PC-3 (cell line): ENCODE measurements at regions not wholly inside any gene's neighbourhood (a gene's known extent, or its start where the extent isn't known, plus 50 kb on each side); places are given as distances from the start of the nearest gene placed in this dataset.

Experiments used
- ATAC-seq: fragments of 200-7000 bp; cut with Tn5 transposase; 2 replicates; pipeline ENCODE4 v1.9.1; 2020; ENCODE audit warnings: mild to moderate bottlenecking, moderate library complexity
- BruUV-seq: library from RNA; stranded (reverse); fragments of 400-500 nt; replicated peaks from 2 replicates; lab custom pipeline; 2021; lab: Mats Ljungman, UMichigan
- CTCF ChIA-PET: fragments of 300-600 bp; sonication (Branson Sonifier 250); formaldehyde crosslinking; loops from one replicate; lab custom pipeline; 2022; ENCODE audit warnings: antibody characterized with exemption; lab: Charles Lee
- POLR2A ChIA-PET: fragments of 300-600 bp; sonication (Branson Sonifier 250); formaldehyde crosslinking; loops from one replicate; lab custom pipeline; 2022; ENCODE audit warnings: antibody characterized with exemption; ENCODE audit not compliant: unreplicated experiment; lab: Charles Lee
- DNase-seq: peaks from one replicate; pipeline ENCODE4 v3.0.0-alpha.2; 2015
- H2AFZ ChIP-seq: fragments of 300-600 bp; sonication (generic); 2 replicates; pipeline ENCODE4 v1.6.0; 2016; ENCODE audit warnings: antibody characterized with exemption, low read length
- H3F3A ChIP-seq: fragments of 300-600 bp; sonication (generic); one replicate; pipeline ENCODE4 v1.6.0; 2017; ENCODE audit warnings: antibody characterized with exemption, low read length, control low read depth, mild to moderate bottlenecking; ENCODE audit not compliant: unreplicated experiment
- H3K27ac ChIP-seq: fragments of 300-600 bp; sonication (generic); 2 replicates; pipeline ENCODE4 v1.5.1; 2016; ENCODE audit warnings: mild to moderate bottlenecking, low read length
- H3K27me3 ChIP-seq: fragments of 300-600 bp; sonication (generic); 2 replicates; pipeline ENCODE4 v1.6.1; 2016; ENCODE audit warnings: low read length, mixed read lengths
- H3K36me3 ChIP-seq: fragments of 300-600 bp; sonication (generic); 2 replicates; pipeline ENCODE4 v1.6.1; 2016; ENCODE audit warnings: low read depth, mixed run types, low read length, mixed read lengths
- H3K4me1 ChIP-seq: fragments of 300-600 bp; sonication (generic); 2 replicates; pipeline ENCODE4 v1.5.1; 2016; ENCODE audit warnings: low read length; ENCODE audit not compliant: insufficient read depth
- H3K4me2 ChIP-seq: fragments of 300-600 bp; sonication (generic); 2 replicates; pipeline ENCODE4 v1.6.0; 2016; ENCODE audit warnings: low read length
- H3K4me3 ChIP-seq: fragments of 300-600 bp; sonication (generic); 2 replicates; pipeline ENCODE4 v1.5.1; 2016; ENCODE audit warnings: mild to moderate bottlenecking, low read length, mixed read lengths
- H3K79me2 ChIP-seq: fragments of 300-600 bp; sonication (generic); 2 replicates; pipeline ENCODE4 v1.6.1; 2017; ENCODE audit warnings: low read length, mixed read lengths
- H3K9ac ChIP-seq: fragments of 300-600 bp; sonication (generic); 2 replicates; pipeline ENCODE4 v1.6.0; 2016; ENCODE audit warnings: mild to moderate bottlenecking, low read length
- H3K9me2 ChIP-seq: fragments of 300-600 bp; sonication (generic); replicated peaks from 2 replicates; pipeline ENCODE4 v1.6.1; 2016; ENCODE audit warnings: mixed run types, low read length, mixed read lengths
- H3K9me3 ChIP-seq: fragments of 300-600 bp; sonication (generic); 2 replicates; pipeline ENCODE4 v1.6.1; 2016; ENCODE audit warnings: low read length, mixed read lengths
- H4K20me1 ChIP-seq: fragments of 300-600 bp; sonication (generic); 2 replicates; pipeline ENCODE4 v1.6.1; 2016; ENCODE audit warnings: low read length, mixed read lengths
- CTCF ChIP-seq: fragments of 300-600 bp; sonication (generic); conservative IDR thresholded peaks from 2 replicates; pipeline ENCODE4 v1.5.1; 2017; ENCODE audit warnings: antibody characterized with exemption, low read depth, mild to moderate bottlenecking, low read length
- EZH2 ChIP-seq: fragments of 300-600 bp; sonication (generic); IDR thresholded peaks from one replicate; pipeline ENCODE4 v1.6.1; 2017; ENCODE audit warnings: antibody characterized with exemption, mild to moderate bottlenecking, low read length; ENCODE audit not compliant: unreplicated experiment
- EZH2phosphoT487 ChIP-seq: fragments of 300-600 bp; sonication (generic); IDR thresholded peaks from 2 replicates; pipeline ENCODE4 v1.6.1; 2018; ENCODE audit warnings: mild to moderate bottlenecking, antibody characterized with exemption, low read length, borderline replicate concordance
- intact Hi-C: fragments of 100-400 bp; cut with micrococcal nuclease; formaldehyde crosslinking; loops from 2 replicates; pipeline ENCODE4 v1.9.0; 2023

DNA sequence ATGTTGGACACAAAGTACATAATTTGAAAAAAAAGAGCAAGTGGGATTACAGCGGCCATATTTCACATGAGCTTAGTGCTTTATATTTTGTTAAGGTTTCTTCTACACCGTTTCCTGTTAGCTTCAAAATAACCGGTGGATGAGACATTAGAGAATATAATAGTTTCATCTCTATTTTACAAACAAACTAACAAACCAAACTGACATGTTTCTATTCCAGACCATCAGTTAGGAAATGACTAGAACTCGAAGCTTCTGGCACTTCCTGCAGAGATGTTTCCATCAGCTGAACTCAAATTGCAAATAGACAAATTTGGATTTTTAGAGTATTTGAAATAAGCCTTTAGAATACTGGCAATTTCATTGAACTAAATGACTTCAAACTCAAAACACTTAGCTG lies 86.5 kb downstream of the MTRR start:
- no peaks in the 10 kb centered on the region for H4K20me1 ChIP-seq
- TF ChIP-seq EZH2phosphoT487 (no peak), EZH2 (no peak), CTCF (no peak)
- no peak overlapping the region for H2AFZ ChIP-seq
- peaks cover 68% of the 10 kb centered on the region for H3K27me3 ChIP-seq
- no peaks in the 10 kb centered on the region for H3K36me3 ChIP-seq
- ChIA-PET POLR2A (no interaction called here), CTCF (no interaction called here)
- H3K79me2 ChIP-seq: no peaks in the 10 kb centered on the region
- no peak overlapping the region for H3K4me2 ChIP-seq
- intact Hi-C loops: no loop called here
- no peaks in the 10 kb centered on the region for H3F3A ChIP-seq
- no TSS peak for BruUV-seq
- no peak overlapping the region for H3K4me3 ChIP-seq
- no peak for DNase-seq
- H3K9me2 ChIP-seq: no peaks in the 10 kb centered on the region
- no peaks in the 10 kb centered on the region for H3K9me3 ChIP-seq
- H3K4me1 ChIP-seq: no peaks in the 10 kb centered on the region
- ATAC-seq: no peak
- H3K9ac ChIP-seq: no peak overlapping the region
- no peak overlapping the region for H3K27ac ChIP-seq

DNA sequence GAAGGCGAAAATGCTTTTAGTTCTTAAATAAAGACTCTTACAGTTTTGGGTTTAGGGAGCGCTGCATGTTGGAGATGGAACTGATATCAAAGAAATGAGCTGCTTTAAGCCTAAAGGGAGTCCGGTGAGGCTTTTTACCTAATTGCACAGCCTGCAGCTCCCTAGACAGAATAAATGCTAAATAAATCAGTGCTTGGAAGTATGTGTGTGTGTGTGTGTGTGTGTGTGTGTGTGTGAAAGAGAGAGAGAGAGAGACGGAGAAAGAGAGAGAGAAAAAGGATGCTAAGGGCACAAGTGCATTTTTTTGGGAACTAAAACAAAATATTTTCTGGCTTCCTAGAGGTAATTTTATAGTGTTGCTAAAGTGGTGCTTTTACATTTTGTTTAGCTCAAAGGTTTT lies 88.4 kb downstream of the MTRR start:
- Histone ChIP-seq H3K4me3 (no peak overlapping the region), H3K36me3 (no peaks in the 10 kb centered on the region), H3K9ac (no peak overlapping the region), H3K4me2 (no peak overlapping the region), H3K9me2 (no peaks in the 10 kb centered on the region), H2AFZ (no peak overlapping the region), H3F3A (no peaks in the 10 kb centered on the region), H3K79me2 (no peaks in the 10 kb centered on the region), H3K9me3 (no peaks in the 10 kb centered on the region), H3K27ac (no peak overlapping the region), H4K20me1 (no peaks in the 10 kb centered on the region), H3K4me1 (no peaks in the 10 kb centered on the region), H3K27me3 (peaks cover 67% of the 10 kb centered on the region)
- TF ChIP-seq EZH2phosphoT487 (no peak), CTCF (no peak), EZH2 (no peak)
- no peak for ATAC-seq
- POLR2A ChIA-PET: no interaction called here
- intact Hi-C loops: no loop called here
- BruUV-seq: no TSS peak
- CTCF ChIA-PET: no interaction called here
- DNase-seq: no peak

- no TSS peak for BruUV-seq
- no peaks in the 10 kb centered on the region for H3K4me1 ChIP-seq
- H3K27me3 ChIP-seq: peaks cover 66% of the 10 kb centered on the region
- no peak overlapping the region for H3K4me2 ChIP-seq
- DNase-seq (no peak), ATAC-seq (no peak)
- H2AFZ ChIP-seq: no peak overlapping the region
- no peaks in the 10 kb centered on the region for H4K20me1 ChIP-seq
- intact Hi-C loops: no loop called here
- no peak overlapping the region for H3K27ac ChIP-seq
- H3K4me3 ChIP-seq: no peak overlapping the region
- CTCF ChIA-PET: no interaction called here
- no peaks in the 10 kb centered on the region for H3F3A ChIP-seq
- no peak for TF ChIP-seq CTCF
- TF ChIP-seq EZH2phosphoT487: no peak
- TF ChIP-seq EZH2: no peak
- no peaks in the 10 kb centered on the region for H3K36me3 ChIP-seq
- no peaks in the 10 kb centered on the region for H3K9me2 ChIP-seq
- no peak overlapping the region for H3K9ac ChIP-seq
- H3K79me2 ChIP-seq: no peaks in the 10 kb centered on the region
- POLR2A ChIA-PET: no interaction called here
- H3K9me3 ChIP-seq: no peaks in the 10 kb centered on the region
Observed at GRCh38 chr5:7960142-7960541, 91.2 kb downstream of the MTRR start.
